Spleen (tissue), 11 donors: ENCODE measurements at regions not wholly inside any gene's neighbourhood (a gene's known extent, or its start where the extent isn't known, plus 50 kb on each side); places are given as distances from the start of the nearest gene placed in this dataset.

Experiments used
- DNase-seq: peaks from one replicate; pipeline ENCODE4 v3.0.0-alpha.2; 2020
- H3K27ac ChIP-seq, 8 donors: fragments of 200-600 bp; sonication (generic) in 7 of 8; 1 replicate in 4 of 8; 2 replicates in 4 of 8; pipeline versions ENCODE4 v1.5.0 to v1.8.0; 2016 to 2021; ENCODE audit warnings: inconsistent platforms in 4 of 8, mild to moderate bottlenecking in 4 of 8, moderate library complexity in 1 of 8
- H3K27me3 ChIP-seq, 7 donors: fragments of 200-600 bp; sonication (generic) in 6 of 7; replicated peaks in 1 of 7; 1 replicate in 4 of 7; 2 replicates in 3 of 7; pipeline versions ENCODE4 v1.5.0 to v1.8.0; 2016 to 2021; ENCODE audit warnings: inconsistent platforms in 3 of 7, mild to moderate bottlenecking in 1 of 7
- H3K36me3 ChIP-seq, 6 donors: fragments of 200-600 bp; sonication (generic) in 5 of 6; 1 replicate in 4 of 6; 2 replicates in 2 of 6; pipeline versions ENCODE4 v1.5.0 to v1.8.0; 2016 to 2021; ENCODE audit warnings: inconsistent platforms in 2 of 6
- H3K4me1 ChIP-seq, 6 donors: fragments of 200-600 bp; sonication (generic) in 5 of 6; 1 replicate in 3 of 6; 2 replicates in 3 of 6; pipeline versions ENCODE4 v1.5.0 to v1.8.0; 2016 to 2021; ENCODE audit warnings: inconsistent platforms in 3 of 6
- H3K4me3 ChIP-seq, 8 donors: fragments of 200-600 bp; sonication (generic) in 7 of 8; 1 replicate in 4 of 8; 2 replicates in 4 of 8; pipeline versions ENCODE4 v1.5.0 to v1.8.0; 2016 to 2021; ENCODE audit warnings: inconsistent platforms in 4 of 8, mild to moderate bottlenecking in 4 of 8, moderate library complexity in 2 of 8
- H3K9me3 ChIP-seq, 8 donors: fragments of 200-600 bp; sonication (generic) in 7 of 8; 1 replicate in 4 of 8; 2 replicates in 4 of 8; pipeline versions ENCODE4 v1.5.0 to v1.8.0; 2016 to 2021; ENCODE audit warnings: inconsistent platforms in 4 of 8
- POLR2A ChIP-seq, 3 donors: fragments of 450-650 bp; IDR thresholded peaks; one replicate each; pipeline ENCODE4 v1.5.1; 2017; ENCODE audit warnings: antibody characterized with exemption in 3 of 3, mild to moderate bottlenecking in 1 of 3
- POLR2AphosphoS5 ChIP-seq, 3 donors: sonication (generic); formaldehyde crosslinking; IDR thresholded peaks; one replicate each; pipeline ENCODE4 v1.5.1; 2017; ENCODE audit warnings: antibody characterized with exemption in 3 of 3
- WGBS, 5 donors: extraction: QIAGEN DNeasy Blood & Tissue Kit in 3 of 5; methylation state at CpG; one replicate each; pipeline versions ENCODE4 v1.1.5 to v1.1.7; 2013 to 2018; 5-methylcytosine and 5-hydroxymethylcytosine counted together
- intact Hi-C: fragments of 100-400 bp; cut with DNase I; formaldehyde crosslinking; loops from one replicate; pipeline ENCODE4 v1.15.0; 2023; ENCODE audit warnings: low total_unique reads
- TF ChIP-seq, protein P1 (sequence below), 11 experiments: fragments of 200-600 bp in 7 of 11; fragments of 450-650 bp in 4 of 11; sonication (generic) in 4 of 11; IDR thresholded peaks in 8 of 11; conservative IDR thresholded peaks in 3 of 11; 1 replicate in 7 of 11; 2 replicates in 4 of 11; pipeline versions ENCODE4 v1.4.0 to v1.8.0; 2016 to 2021; ENCODE audit warnings: antibody characterized with exemption in 11 of 11, inconsistent platforms in 4 of 11, mild to moderate bottlenecking in 1 of 11
- donor health status: healthy with polysubstance abuse.
- donor health status: DM: no; HTN: no; CAD: no; lungs with moderate emphysema.
- donor health status: DM: no; HTN: no; CAD: no.
- donor health status: Bipolar disorder and iron deficiency.
- donor health status: healthy.
- donor health status: DM: no; HTN: no; CAD: no.
- donor health status: DM: yes; HTN: yes; CAD: no.

DNA sequence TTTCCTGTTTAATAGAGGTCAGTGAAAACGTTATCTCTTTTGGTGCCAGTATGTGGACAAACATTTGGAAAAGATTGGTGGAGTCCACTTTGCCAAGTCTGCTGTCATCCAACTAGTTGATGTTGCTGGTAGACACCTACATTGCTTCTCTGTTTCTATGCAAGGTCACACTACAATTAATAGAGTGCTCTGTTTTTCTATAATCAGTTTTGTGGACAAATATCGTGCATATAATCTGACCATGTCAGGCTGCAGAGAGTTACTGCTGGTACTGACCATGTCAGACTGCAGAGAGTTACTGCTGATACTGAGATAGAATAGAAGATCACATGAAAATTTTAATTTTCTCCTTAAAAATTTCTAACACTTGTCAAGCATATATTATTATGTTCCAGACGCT is 603.3 kb downstream of the TSN start:
- Histone ChIP-seq H3K4me1 (no peaks in the 10 kb centered on the region), H3K9me3 (no peaks in the 10 kb centered on the region), H3K4me3 (no peak overlapping the region), H3K27me3 (no peaks in the 10 kb centered on the region), H3K27ac (no peak overlapping the region), H3K36me3 (no peaks in the 10 kb centered on the region)
- 68 to 83% (median 77%) methylated on average over 3 of the region's 3 CpGs for WGBS, 5 donors
- DNase-seq = no peak
- no peak for TF ChIP-seq POLR2AphosphoS5 (IDR thresholded peaks at IDR 0.05)
- TF ChIP-seq POLR2A (IDR thresholded peaks at IDR 0.05) = no peak
- TF ChIP-seq, protein P1, sequence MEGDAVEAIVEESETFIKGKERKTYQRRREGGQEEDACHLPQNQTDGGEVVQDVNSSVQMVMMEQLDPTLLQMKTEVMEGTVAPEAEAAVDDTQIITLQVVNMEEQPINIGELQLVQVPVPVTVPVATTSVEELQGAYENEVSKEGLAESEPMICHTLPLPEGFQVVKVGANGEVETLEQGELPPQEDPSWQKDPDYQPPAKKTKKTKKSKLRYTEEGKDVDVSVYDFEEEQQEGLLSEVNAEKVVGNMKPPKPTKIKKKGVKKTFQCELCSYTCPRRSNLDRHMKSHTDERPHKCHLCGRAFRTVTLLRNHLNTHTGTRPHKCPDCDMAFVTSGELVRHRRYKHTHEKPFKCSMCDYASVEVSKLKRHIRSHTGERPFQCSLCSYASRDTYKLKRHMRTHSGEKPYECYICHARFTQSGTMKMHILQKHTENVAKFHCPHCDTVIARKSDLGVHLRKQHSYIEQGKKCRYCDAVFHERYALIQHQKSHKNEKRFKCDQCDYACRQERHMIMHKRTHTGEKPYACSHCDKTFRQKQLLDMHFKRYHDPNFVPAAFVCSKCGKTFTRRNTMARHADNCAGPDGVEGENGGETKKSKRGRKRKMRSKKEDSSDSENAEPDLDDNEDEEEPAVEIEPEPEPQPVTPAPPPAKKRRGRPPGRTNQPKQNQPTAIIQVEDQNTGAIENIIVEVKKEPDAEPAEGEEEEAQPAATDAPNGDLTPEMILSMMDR (IDR thresholded peaks at IDR 0.05 in 8 of 11, conservative IDR thresholded peaks at IDR 0.05 in 3 of 11) = no peak
- intact Hi-C loops = no loop called here

DNA sequence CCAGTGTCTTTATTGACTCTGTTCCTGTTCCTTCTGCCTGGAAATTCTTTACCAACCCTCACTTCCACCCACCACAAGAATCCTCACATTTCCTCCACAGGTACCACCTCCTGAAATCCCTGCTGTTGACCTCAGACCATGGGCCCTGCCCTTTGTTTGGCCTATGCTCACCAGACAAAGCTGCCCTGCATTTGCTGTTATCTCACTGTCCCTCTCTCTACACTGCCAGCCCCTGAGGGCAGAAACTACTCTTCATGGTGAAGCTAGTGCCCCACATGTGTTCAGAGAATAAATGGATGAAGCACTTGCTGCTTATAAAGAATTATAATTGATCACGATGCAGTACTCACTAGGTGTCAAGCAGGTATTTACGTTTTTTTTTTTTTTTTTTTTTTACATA is 608.4 kb downstream of the TSN start:
- 86 to 94% (median 89%) methylated on average over 2 of the region's 2 CpGs for WGBS, 5 donors
- Histone ChIP-seq H3K27ac (no peak overlapping the region), H3K36me3 (no peaks in the 10 kb centered on the region), H3K4me3 (no peak overlapping the region), H3K9me3 (no peaks in the 10 kb centered on the region), H3K27me3 (no peaks in the 10 kb centered on the region), H3K4me1 (no peaks in the 10 kb centered on the region)
- TF ChIP-seq POLR2AphosphoS5 (IDR thresholded peaks at IDR 0.05) (no peak), POLR2A (IDR thresholded peaks at IDR 0.05) (no peak)
- TF ChIP-seq, protein P1 (IDR thresholded peaks at IDR 0.05 in 8 of 11, conservative IDR thresholded peaks at IDR 0.05 in 3 of 11) = no peak
- no peak for DNase-seq
- intact Hi-C loops = no loop called here

DNA sequence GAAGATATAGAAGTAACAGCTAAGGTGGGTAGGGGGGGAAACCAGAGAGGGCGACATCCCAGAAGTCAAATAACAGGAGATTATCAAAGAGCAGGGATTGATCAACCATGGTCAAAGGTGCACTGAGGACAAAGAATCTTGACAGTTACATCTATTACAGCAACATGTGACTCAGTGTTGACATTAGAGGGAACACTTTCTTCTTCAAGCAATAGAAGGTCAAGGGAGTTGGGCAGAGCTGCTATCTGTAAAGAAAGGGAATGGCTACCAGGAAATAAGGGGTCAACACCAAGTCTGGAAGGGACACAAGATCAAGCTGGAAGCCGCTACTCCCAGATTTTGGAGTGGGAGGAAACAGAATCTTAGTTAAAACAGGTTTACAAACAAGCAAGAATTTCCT is 611.0 kb downstream of the TSN start:
- H3K4me3 ChIP-seq = no peak overlapping the region
- TF ChIP-seq POLR2AphosphoS5 (IDR thresholded peaks at IDR 0.05) (no peak), POLR2A (IDR thresholded peaks at IDR 0.05) (no peak)
- TF ChIP-seq, protein P1 (IDR thresholded peaks at IDR 0.05 in 8 of 11, conservative IDR thresholded peaks at IDR 0.05 in 3 of 11) = no peak
- intact Hi-C loops = no loop called here
- peaks cover 0 to 4% (median 0%) of the 10 kb centered on the region in 8 donors for H3K9me3 ChIP-seq
- H3K4me1 ChIP-seq = no peaks in the 10 kb centered on the region
- H3K27ac ChIP-seq = no peak overlapping the region
- WGBS, 5 donors = 65 to 79% (median 71%) methylated on average over 2 of the region's 2 CpGs
- H3K27me3 ChIP-seq = no peaks in the 10 kb centered on the region
- DNase-seq = no peak
- H3K36me3 ChIP-seq = no peaks in the 10 kb centered on the region

DNA sequence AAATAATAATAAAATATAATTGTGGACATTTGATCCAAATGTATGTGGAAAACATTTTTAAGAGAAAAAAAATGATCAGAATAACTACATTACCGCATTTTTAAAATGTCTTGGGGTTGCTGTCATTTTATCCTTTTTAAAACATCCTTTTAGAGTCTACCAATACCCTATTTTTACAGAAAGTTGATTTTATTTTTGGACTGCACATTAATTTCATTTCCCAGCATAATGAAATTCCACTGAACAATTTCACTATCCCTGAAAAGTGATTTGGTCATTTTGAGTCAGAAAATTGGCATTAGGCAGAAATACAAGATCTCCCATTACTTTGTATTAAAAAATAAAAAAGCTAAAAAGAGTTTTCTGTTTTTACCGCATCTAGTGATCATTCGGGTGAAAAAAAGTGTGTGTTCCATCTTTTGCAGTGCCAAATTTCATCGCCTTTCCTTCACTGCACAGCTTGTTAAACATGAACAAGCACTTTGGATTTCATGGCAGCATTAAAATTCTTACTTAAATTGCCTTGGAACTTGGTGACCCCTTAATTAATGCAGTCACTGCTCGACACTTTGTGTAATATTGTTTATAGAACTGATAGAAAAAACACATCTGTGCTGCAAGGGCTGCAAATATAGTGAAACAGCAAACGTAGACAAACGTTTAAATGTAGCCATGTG is 611.7 kb downstream of the TSN start:
- WGBS, 5 donors = 68 to 79% (median 76%) methylated on average over 7 of the region's 7 CpGs
- no peak for TF ChIP-seq POLR2AphosphoS5 (IDR thresholded peaks at IDR 0.05)
- TF ChIP-seq, protein P1 (IDR thresholded peaks at IDR 0.05 in 8 of 11, conservative IDR thresholded peaks at IDR 0.05 in 3 of 11) = no peak
- no peak for TF ChIP-seq POLR2A (IDR thresholded peaks at IDR 0.05)
- no peak for DNase-seq

More for the DNA sequence above, 611.7 kb downstream of the TSN start:
- Histone ChIP-seq H3K27me3 (no peaks in the 10 kb centered on the region), H3K36me3 (no peaks in the 10 kb centered on the region), H3K9me3 (peaks cover 0 to 10% (median 0%) of the 10 kb centered on the region in 8 donors), H3K27ac (no peak overlapping the region), H3K4me1 (no peaks in the 10 kb centered on the region), H3K4me3 (no peak overlapping the region)
- intact Hi-C loops = no loop called here
